Ishikawa (cell line): ENCODE measurements at regions not wholly inside any gene's neighbourhood (a gene's known extent, or its start where the extent isn't known, plus 50 kb on each side); places are given as distances from the start of the nearest gene placed in this dataset.

Experiments used
- CEBPB ChIP-seq: IDR thresholded peaks from 2 replicates; pipeline ENCODE4 v1.6.1; 2012
- CREB1 ChIP-seq: IDR thresholded peaks from 2 replicates; pipeline ENCODE4 v1.6.1; 2012; ENCODE audit warnings: low read depth
- EGR1 ChIP-seq: IDR thresholded peaks from 2 replicates; pipeline ENCODE4 v1.6.1; 2012
- EP300 ChIP-seq: IDR thresholded peaks from 2 replicates; pipeline ENCODE4 v1.6.1; 2012; ENCODE audit warnings: borderline replicate concordance
- FOXM1 ChIP-seq: IDR thresholded peaks from 2 replicates; pipeline ENCODE4 v1.6.1; 2012; ENCODE audit warnings: low read depth, borderline replicate concordance
- MAX ChIP-seq: IDR thresholded peaks from 2 replicates; pipeline ENCODE4 v1.6.1; 2012
- NFIC ChIP-seq: IDR thresholded peaks from 2 replicates; pipeline ENCODE4 v1.6.1; 2012
- RAD21 ChIP-seq: IDR thresholded peaks from 2 replicates; pipeline ENCODE4 v1.6.1; 2012; ENCODE audit warnings: low read depth
- REST ChIP-seq: IDR thresholded peaks from 2 replicates; pipeline ENCODE4 v1.6.1; 2012; ENCODE audit warnings: low read depth, mild to moderate bottlenecking
- TAF1 ChIP-seq: IDR thresholded peaks from 2 replicates; pipeline ENCODE4 v1.6.1; 2012; ENCODE audit warnings: low read depth, mild to moderate bottlenecking
- TCF12 ChIP-seq: IDR thresholded peaks from 2 replicates; pipeline ENCODE4 v1.6.1; 2012; ENCODE audit warnings: low read depth
- TEAD4 ChIP-seq: IDR thresholded peaks from 2 replicates; pipeline ENCODE4 v1.6.1; 2012
- USF1 ChIP-seq: IDR thresholded peaks from 2 replicates; pipeline ENCODE4 v1.6.1; 2012
- YY1 ChIP-seq: IDR thresholded peaks from 2 replicates; pipeline ENCODE4 v1.6.1; 2012; ENCODE audit warnings: low read depth
- ZBTB7A ChIP-seq: IDR thresholded peaks from 2 replicates; pipeline ENCODE4 v1.6.1; 2012; ENCODE audit warnings: low read depth

GRCh38 chr14:101182476-101182875, 279.0 kb upstream of the RTL1 start:
- TF ChIP-seq EGR1 (no peak), CREB1 (no peak)

- TF ChIP-seq RAD21 (peak; percentile 34; the same call in 1 of the 2 replicates), TEAD4 (no peak)
Measured at GRCh38 chr14:101183376-101184103, 280.0 kb upstream of the RTL1 start.

- TF ChIP-seq TCF12, result no peak
Measured at GRCh38 chr14:101184104-101184455, 280.6 kb upstream of the RTL1 start.

- TF ChIP-seq TAF1, result no peak
Measured at GRCh38 chr14:101184572-101184971, 281.1 kb upstream of the RTL1 start.

GRCh38 chr14:101185073-101185835, 281.7 kb upstream of the RTL1 start:
- TF ChIP-seq TCF12 (no peak), EGR1 (no peak), RAD21 (no peak), NFIC (no peak), TAF1 (no peak), CEBPB (no peak), REST (no peak), EP300 (no peak), CREB1 (no peak), FOXM1 (no peak), YY1 (no peak), MAX (no peak), TEAD4 (no peak), USF1 (no peak), ZBTB7A (no peak)

- no peak for TF ChIP-seq YY1
- no peak for TF ChIP-seq TEAD4
- TF ChIP-seq EP300, result no peak
- TF ChIP-seq EGR1, result no peak
- TF ChIP-seq MAX, result no peak
- TF ChIP-seq FOXM1, result no peak
- TF ChIP-seq CREB1, result no peak
- TF ChIP-seq CEBPB, result no peak
- no peak for TF ChIP-seq REST
- no peak for TF ChIP-seq NFIC
- no peak for TF ChIP-seq TCF12
- TF ChIP-seq RAD21, result no peak
- TF ChIP-seq USF1, result no peak
- TF ChIP-seq TAF1, result no peak
- no peak for TF ChIP-seq ZBTB7A
Measured at GRCh38 chr14:101185946-101186345, 282.4 kb upstream of the RTL1 start.

GRCh38 chr14:101186544-101186943, 283.0 kb upstream of the RTL1 start:
- no peak for TF ChIP-seq MAX
- TF ChIP-seq ZBTB7A, result no peak
- TF ChIP-seq EP300, result no peak
- no peak for TF ChIP-seq EGR1
- TF ChIP-seq REST, result no peak
- TF ChIP-seq CEBPB, result no peak
- TF ChIP-seq RAD21, result no peak
- no peak for TF ChIP-seq TCF12
- no peak for TF ChIP-seq TEAD4
- TF ChIP-seq YY1, result no peak
- no peak for TF ChIP-seq FOXM1
- TF ChIP-seq NFIC, result no peak
- TF ChIP-seq USF1, result no peak
- no peak for TF ChIP-seq CREB1
- no peak for TF ChIP-seq TAF1
